ENCODE measurements at regions not wholly inside any gene's neighbourhood (a gene's known extent, or its start where the extent isn't known, plus 50 kb on each side); places are given as distances from the start of the nearest gene placed in this dataset.

- no peaks in the 10 kb centered on the region for H3K9me3 ChIP-seq
- intact Hi-C loops (cut with DNase I; ENCODE audit: low total_unique reads) = no loop called here
These were observed 374.3 kb downstream of the DCAF12L2 start for GRCh38 chrX:125791787-125792186.

GRCh38 chrX:125810856-125811255, 355.2 kb downstream of the DCAF12L2 start:
- Histone ChIP-seq H3K27me3 (no peaks in the 10 kb centered on the region), H3K27ac (no peak overlapping the region), H3K9me3 (no peaks in the 10 kb centered on the region), H3K36me3 (no peaks in the 10 kb centered on the region), H3K4me3 (no peak overlapping the region), H3K4me1 (no peaks in the 10 kb centered on the region)
- intact Hi-C loops (cut with DNase I; ENCODE audit: low total_unique reads) = no loop called here
- no peak for TF ChIP-seq CTCF (IDR thresholded peaks at IDR 0.05)
- DNase-seq = no peak

More at GRCh38 chrX:125791787-125792186, 374.3 kb downstream of the DCAF12L2 start:
- no peaks in the 10 kb centered on the region for H3K4me1 ChIP-seq
- no peaks in the 10 kb centered on the region for H3K36me3 ChIP-seq
- H3K4me3 ChIP-seq = no peak overlapping the region
- no peak overlapping the region for H3K27ac ChIP-seq
- TF ChIP-seq CTCF (IDR thresholded peaks at IDR 0.05) = no peak
- DNase-seq = no peak
- no peaks in the 10 kb centered on the region for H3K27me3 ChIP-seq

GRCh38 chrX:125826080-125826479, 340.0 kb downstream of the DCAF12L2 start:
- Histone ChIP-seq H3K9me3 (peaks cover 0 to 3% (median 0%) of the 10 kb centered on the region in 3 donors), H3K27me3 (no peaks in the 10 kb centered on the region), H3K4me1 (no peaks in the 10 kb centered on the region), H3K4me3 (no peak overlapping the region), H3K36me3 (no peaks in the 10 kb centered on the region), H3K27ac (no peak overlapping the region)
- no peak for TF ChIP-seq CTCF (IDR thresholded peaks at IDR 0.05)
- intact Hi-C loops (cut with DNase I; ENCODE audit: low total_unique reads) = no loop called here
- DNase-seq = no peak

GRCh38 chrX:125826774-125827451, 339.2 kb downstream of the DCAF12L2 start:
- intact Hi-C loops (cut with DNase I; ENCODE audit: low total_unique reads) = no loop called here
- Histone ChIP-seq H3K27me3 (no peaks in the 10 kb centered on the region), H3K4me1 (no peaks in the 10 kb centered on the region), H3K4me3 (no peak overlapping the region), H3K36me3 (no peaks in the 10 kb centered on the region), H3K27ac (no peak overlapping the region), H3K9me3 (no peaks in the 10 kb centered on the region)
- no peak for DNase-seq
- no peak for TF ChIP-seq CTCF (IDR thresholded peaks at IDR 0.05)

- H3K4me1 ChIP-seq = no peaks in the 10 kb centered on the region
- no peak overlapping the region for H3K27ac ChIP-seq
- H3K9me3 ChIP-seq = no peaks in the 10 kb centered on the region
- DNase-seq = no peak
- no peaks in the 10 kb centered on the region for H3K36me3 ChIP-seq
- no peaks in the 10 kb centered on the region for H3K27me3 ChIP-seq
- H3K4me3 ChIP-seq = no peak overlapping the region
- intact Hi-C loops (cut with DNase I; ENCODE audit: low total_unique reads) = no loop called here
- no peak for TF ChIP-seq CTCF (IDR thresholded peaks at IDR 0.05)
These were observed 319.8 kb downstream of the DCAF12L2 start for GRCh38 chrX:125846271-125846670.

GRCh38 chrX:125850693-125851092, 315.4 kb downstream of the DCAF12L2 start:
- DNase-seq = no peak
- intact Hi-C loops (cut with DNase I; ENCODE audit: low total_unique reads) = no loop called here
- no peaks in the 10 kb centered on the region for H3K36me3 ChIP-seq
- H3K4me1 ChIP-seq = no peaks in the 10 kb centered on the region
- no peaks in the 10 kb centered on the region for H3K27me3 ChIP-seq
- no peak overlapping the region for H3K27ac ChIP-seq
- H3K9me3 ChIP-seq = no peaks in the 10 kb centered on the region
- TF ChIP-seq CTCF (IDR thresholded peaks at IDR 0.05) = no peak
- H3K4me3 ChIP-seq = no peak overlapping the region

All from tibial artery (tissue), 4 donors.